ENCODE measurements at regions not wholly inside any gene's neighbourhood (a gene's known extent, or its start where the extent isn't known, plus 50 kb on each side); places are given as distances from the start of the nearest gene placed in this dataset.

DNA sequence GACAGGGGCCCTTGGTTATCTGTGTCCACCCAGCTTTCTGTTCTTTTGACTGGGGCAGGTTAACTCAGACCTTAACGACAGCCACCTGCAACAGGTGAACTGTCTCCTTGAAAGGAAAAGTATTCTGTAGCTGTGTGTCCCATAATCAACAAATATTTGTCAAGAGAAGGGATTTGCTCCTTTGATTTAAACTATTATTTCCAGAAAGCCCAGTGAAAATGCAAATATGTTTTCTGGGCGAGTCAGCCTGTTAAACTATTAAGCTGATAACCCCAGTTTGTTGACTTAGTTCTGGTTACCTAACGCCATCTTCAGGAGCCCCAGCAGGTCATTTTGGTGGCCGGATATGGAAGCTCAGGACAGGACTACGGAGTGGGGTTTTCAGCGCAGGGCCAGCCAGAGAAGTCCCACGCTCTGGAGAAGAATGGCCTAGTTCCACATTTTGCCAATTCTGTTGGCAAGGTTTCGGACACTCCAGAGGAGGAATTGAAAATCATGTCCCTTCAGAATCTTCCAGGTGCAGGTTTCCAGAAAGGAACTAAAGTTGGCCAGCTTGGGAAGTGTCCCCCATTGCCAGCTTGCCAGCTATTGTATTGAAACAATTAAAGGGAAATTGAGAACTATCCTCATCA is 54.5 kb downstream of the ADRA2A start:
- no peak for DNase-seq

DNA sequence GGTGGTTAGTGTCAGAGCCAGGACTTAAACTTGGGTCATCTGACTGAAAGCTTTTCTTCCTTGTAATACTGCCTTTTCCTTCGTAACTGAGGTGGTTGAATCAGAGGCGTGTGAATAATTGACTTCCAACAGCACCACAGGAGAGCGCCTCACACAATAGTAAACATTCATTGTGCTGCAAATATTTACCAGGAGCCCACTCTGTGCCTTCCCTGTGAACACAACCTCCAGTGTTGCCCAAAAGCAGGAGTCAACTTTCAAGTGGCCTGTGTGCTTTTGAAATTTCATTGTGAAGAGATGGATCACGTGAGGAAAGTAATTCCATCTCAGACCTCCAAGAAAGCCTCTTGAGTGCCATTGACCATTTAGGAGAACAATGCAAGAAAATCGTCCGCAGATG is 60.2 kb downstream of the ADRA2A start:
- DNase-seq: no peak

DNA sequence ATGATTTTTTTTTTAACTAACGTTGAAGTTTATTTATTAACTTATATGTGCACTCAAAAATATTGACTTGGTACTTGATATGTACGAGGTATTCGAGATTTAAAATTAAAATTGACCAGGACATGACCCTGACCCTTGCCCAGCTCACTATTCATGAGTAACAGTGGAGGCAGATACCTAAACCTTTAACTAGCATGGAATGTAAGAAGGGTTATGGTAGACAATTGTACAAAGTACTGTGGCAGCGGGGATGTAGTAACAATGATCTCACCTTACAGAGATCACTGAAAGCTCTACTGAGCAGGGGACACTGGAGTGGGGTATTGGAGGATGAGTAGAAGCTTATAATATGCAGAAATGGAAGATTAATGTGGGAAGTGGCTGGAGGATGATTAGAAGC is 60.8 kb downstream of the ADRA2A start:
- no peak for DNase-seq

DNA sequence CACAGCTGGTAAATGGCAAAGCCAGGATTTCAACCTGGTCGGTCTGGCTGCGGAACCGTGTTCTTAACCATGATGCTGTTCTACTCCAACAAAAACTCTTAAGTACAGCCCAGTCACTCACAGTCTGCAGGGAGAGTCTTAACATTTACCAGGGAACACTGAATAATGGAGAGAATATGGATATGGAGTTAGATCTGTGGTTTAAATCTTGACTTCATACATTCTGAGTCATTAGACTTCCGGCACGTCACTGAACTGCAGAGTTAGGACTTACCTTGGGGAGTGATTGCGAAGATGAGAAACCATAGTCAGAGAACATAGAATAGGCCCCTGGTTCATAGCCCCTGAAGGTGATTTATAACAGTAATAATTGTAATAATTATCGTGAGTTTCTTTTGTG is 61.7 kb downstream of the ADRA2A start:
- DNase-seq: no peak

DNA sequence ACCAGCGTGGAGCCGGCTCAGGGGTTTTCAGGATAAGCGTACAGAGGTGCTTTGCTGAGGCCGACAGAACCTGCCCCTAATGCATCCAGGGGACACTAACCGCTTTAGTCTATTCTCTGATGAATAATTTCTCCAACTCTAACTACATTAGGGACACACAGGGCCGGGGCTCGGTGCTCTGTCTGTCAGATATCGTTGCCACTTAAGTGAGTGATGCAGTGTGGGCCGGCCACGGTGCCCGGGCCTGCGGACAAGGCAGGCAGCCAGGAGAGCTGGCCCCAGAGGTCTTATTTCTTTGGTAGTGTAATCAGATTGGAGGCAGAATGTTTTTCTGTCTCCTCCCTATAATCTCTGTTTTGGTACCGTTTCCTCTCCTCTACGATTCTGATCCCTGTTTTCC is 62.7 kb downstream of the ADRA2A start:
- no peak for DNase-seq

DNA sequence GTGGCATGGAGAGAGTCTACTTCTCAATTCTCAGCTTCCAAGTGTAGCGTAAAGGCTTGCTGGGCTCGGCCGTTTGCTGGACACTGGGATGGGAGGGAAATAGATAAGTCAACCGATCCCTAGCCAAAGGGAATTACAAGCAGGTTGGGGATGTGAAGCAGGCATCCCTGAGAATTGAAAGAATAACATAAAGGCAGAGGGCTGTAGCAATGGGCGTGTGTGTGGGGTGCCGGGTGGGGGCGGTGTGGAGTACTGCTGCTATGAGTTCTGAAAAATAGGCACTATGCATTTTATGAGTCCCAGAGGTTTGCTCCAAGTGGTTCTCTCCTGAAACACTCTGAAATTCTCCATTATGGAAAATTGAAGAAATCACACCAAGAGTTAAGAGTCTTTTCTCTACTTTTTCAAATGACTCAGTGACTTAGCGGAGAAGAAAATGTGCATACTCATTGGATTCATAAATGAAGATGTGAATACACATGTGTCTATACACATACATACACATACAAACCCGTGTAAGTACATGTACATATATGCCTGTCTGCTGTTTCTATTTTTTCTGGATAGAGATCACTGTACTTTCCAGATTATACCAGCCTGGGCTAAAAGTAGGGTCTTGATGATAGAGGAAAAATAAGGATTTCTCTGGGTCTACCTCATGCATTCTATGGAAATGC is 65.4 kb downstream of the ADRA2A start:
- no peak for DNase-seq

DNA sequence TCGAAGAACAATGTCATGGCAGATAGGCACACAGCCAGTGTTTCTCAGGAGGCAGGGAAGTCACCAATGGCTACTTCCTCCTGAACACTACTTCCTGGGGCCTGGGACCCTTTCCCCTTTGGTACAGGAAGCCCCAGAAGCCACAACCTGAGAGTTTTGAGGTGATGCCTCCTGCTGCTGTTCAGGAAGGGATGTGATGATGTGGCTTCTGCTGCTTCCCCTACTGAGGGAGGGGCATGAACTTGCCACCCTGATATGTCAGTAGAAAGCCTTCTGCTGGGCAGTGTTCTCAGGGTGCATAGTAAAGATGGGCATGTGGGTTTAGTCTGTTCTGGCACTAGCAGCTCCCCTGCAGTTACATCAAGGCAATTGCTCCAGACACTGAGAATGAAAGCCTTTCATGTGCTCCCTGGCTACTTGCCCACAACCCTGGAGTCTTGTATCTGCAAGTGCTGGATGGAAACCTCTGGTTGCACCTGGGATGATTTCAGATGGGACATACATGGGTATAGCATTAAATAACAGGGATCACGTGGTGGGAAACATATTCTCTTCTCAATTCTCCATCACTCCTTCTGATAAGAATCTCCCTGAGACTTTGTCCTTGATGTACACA is 69.3 kb downstream of the ADRA2A start:
- no peak for DNase-seq

DNA sequence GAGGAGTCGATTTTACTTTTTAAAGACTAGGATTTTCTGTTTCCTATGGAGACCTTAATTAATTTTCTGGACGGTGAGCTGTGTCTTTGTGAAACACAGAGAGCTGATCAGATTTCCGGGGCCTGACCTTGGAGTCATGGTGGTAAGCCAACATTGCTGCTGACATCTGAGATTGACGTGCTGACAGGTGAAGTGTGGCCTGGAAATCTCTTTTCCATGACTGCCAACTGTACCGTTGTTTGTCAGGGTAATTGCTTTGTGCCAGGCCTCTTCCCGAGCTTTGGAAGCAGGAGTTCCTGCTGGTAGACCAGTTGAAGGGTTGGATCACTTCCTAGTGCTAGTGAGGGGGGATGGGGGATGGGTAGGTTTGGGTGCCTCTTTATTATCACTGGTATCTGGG is 71.2 kb downstream of the ADRA2A start:
- DNase-seq: no peak

DNA sequence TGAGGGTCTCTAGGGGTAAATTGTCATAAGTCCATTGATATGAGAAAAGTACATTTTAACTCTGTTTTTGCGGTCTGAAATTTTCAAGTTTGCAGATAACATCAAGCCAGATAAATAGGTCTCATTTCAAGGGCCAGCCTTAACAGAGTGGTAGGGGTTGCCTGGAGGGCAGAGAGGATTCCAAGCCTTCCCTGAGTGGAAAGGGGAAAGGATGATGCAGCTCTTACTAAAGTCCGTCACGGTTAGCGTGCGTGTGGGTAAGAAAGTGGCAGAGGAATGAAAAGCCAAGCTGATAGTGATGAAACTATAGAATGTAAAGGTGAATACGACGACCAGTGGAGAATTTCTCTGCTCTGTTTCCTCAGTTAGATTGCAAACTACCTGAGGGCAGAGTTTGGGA is 71.6 kb downstream of the ADRA2A start:
- no peak for DNase-seq

DNA sequence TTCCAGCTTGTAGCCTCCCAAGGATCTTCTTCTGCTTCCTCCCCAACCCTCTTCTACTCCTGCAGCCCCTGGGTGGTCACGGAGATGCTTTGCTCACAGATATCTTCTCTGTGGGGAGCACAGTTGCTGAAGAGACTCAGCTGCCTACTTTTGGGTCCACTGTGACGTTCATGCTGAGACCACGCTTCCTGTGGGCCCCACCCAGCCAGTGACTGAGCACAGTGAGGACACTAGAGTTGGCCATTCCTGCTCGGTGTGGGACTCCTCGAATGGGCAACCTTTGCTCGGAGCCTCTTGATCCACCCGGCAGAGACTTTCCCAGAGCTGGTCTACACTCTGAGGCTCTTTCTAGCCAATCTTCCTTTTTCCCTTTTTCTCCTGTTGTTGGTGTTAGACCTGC is 73.9 kb downstream of the ADRA2A start:
- DNase-seq: no peak

DNA sequence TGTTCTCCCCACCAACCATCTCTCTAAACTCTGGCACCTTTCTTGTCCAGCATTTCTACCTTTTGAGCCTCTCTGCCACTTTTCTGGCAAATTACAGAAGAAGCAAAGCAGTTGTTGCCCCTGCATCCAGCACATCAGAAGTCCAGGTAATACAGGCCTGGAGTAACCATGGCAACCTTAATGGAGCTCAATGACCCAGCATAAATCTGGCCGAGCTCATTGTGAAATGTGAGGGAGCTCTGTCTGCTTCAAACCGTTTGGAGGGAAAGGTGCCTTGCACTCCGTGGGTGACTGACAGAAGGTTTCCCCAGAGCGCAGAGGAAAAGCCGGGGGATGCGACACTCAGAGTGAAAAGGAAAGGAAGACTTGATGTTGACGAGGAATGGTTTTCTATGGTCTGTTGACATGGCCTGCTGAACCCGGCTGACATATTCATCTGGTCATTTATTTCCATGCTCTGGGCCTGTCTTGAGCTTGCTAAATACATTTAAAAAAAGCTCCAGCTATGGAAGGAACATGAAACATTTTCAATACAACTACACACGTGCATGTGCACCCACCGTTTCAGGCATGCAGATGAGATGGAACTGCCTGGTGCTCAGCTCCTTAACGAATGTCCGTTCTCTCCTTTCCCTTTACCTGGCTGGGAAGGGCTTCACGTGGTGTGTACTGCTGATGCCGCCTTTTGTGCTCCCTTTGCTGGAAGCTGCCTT is 74.9 kb downstream of the ADRA2A start:
- no peak for DNase-seq

DNA sequence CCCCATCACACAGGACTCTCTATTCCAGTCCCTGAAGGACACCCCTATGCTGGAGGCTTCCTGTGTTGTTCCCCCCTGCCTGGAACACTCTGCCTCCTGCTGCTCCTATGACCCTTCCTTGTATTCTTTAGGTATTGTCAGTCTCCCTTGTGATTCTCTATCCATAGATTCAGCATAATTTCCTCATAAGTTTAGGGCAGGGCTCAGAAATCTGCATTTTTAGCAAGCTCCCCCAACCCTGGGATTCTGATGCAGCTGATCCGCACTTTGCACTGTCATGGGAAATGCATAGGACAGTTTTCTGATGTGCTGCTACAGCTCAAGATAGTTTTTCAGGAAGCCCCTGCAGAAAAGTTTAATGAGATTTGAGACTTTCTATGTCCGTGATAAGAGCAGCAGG is 79.9 kb downstream of the ADRA2A start:
- DNase-seq: no peak

DNA sequence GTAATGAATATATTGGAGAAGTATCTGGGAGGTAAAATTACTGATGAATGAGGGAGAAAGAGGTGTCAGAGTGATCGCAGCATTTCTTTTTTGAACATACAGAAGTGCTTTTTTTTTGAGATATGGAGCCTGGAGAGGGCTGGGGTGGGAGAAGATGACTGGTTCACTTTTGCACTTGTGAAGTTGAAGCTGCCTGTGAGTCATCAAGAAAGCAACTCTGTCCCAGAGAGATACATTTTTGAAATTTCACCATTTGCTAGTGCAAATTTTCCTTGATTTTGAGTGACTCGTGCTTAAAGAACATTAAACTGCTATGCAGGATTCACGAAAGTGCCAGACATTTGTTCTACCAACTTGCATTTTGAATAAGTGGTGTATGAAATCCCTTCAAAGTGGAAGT is 81.8 kb downstream of the ADRA2A start:
- no peak for DNase-seq

DNA sequence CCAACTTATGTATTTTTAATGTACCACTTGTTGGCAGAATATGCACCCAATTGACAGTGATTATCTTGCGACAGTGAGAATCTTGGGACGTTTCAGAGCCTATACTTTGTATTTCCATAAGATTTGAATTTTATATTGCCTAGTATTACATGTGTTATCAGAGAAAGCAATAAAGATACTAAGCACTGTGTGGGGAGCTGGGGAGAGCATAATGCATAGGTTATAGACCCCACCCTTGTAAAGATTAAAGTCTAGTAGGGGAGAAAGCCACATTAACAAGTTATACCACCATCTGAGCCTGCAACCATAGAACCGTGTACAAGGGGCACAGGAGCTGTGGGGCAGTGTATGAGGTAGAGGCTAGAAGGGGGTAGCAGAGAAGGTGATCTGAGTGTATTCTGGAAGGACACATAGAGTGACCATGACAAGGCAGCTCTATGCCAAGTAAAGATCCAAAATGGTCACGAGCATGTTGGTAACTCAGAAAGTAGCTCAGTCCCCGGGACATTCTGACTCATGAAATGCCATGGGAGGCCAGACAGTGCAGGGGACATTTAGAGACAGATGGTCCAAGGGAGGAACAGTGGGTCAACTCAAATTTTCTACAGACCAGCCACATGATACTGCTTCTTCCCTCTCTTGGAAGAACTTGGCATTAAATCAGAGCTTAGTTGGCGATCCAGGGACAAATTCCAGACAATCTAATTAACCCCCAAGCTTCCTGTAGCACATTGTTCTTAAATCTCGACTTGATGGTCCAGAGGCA is 84.5 kb downstream of the ADRA2A start:
- no peak for DNase-seq

DNA sequence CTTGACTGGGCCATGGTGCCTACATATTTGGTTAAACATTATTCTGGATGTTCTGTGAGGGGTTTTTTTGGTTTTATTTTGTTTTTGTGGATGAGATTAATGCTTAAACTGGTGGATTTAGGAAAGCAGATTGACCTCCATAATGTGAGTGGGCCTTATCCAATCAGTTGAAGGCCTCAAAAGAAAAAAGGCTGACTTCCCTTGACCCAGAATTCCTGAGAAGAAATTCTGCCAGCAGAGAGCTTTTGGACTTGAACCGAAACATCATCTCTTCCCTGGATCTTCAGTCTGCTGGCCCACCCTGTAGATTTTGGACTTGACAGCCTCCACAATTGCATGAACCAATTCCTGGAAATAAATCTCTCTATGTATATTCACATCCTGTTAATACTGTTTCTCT is 94.4 kb downstream of the ADRA2A start:
- no peak for DNase-seq

DNA sequence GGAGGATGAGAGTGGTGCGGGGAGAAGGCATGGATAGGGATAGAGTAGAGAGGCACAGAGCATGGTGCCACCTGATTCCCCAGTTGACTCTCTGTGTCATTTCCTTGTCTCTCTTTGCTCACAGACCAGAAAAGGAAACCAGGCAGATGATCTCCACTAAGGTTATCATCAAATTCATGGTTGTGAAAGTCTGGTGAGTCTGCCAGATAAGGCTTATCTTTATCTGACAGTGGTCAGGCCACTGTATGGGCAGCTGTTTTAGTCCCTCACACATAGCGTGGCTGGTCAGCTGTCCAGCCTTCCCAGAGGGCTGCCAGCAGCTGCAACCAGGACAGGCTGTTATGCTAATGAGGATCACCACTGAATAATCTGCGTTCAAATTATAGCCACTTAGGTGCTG is 99.0 kb downstream of the ADRA2A start:
- DNase-seq: no peak

DNA sequence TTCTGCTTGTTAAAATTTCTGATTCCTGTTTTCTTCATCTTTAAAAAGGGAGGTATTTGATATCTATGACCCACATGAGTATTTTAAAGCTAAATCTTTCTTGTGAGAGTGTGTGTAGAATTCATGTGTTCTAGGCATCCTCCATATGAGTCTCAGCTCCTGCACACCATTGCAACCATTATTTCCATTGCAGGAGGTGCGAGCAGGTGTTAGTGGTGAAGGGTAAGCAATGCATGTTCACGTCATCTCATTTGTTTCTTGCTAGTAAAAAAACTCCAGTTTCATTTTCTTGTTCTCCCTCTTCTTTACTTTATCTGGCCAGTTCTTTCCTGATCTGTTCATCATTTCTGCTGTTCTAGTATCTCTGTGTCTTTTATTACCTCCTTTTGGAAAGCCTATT is 100.5 kb downstream of the ADRA2A start:
- DNase-seq: no peak

DNA sequence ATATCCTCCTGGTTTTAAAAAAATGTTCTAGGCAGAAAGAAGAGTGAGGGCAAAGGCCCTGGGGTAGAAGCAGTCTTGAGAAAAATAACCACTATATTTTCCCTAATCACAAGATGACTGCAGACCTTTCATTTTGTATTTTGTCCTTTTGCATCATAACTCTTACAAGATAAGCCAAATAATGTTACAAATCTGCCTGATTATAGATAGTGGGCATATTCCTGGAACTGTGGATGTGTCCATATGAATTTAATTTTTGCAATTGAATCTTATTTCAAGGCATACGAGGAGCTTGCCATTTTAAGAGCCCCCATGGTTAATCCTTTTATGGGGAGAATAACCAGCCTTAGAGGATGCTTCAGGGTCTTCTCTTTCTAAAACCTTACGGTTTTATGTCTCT is 102.7 kb downstream of the ADRA2A start:
- no peak for DNase-seq

DNA sequence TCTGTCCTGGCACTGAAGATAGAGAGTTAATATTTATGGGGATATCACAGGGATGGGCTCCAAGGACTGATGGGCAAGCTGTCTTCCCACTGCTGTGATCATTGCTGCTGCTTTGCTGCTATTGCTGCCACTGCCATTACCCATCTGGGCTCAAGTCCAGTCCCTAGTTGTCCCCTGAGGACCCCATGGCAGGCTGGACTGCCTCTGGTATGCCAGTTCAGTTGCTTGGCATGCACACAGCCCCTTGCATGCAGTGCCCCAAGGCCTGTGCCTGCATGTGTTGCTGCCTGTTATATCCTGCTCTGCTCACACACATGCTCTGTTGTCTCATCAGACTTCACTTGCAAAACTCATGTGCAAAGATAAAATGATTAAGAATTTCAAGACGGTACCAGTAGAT is 109.5 kb downstream of the ADRA2A start:
- no peak for DNase-seq

DNA sequence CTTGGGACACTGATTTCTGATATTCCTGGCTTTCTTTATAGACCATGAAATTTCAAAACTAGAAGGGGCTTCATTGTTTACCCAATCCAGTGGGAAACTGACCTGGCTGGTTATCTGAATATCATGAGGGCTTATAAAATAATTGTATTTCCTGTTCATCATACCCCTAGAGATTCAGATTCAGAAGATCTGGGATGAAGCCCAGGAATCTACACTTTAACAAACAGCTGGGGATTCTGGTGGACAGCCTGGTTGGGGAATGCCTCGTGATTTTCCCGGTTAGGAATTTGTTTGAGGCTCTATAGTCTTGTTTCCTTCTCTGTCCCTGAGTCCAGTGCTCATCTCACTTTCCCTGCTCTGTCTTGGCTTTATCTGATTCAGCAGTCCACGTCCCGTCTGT is 110.3 kb downstream of the ADRA2A start:
- no peak for DNase-seq

DNA sequence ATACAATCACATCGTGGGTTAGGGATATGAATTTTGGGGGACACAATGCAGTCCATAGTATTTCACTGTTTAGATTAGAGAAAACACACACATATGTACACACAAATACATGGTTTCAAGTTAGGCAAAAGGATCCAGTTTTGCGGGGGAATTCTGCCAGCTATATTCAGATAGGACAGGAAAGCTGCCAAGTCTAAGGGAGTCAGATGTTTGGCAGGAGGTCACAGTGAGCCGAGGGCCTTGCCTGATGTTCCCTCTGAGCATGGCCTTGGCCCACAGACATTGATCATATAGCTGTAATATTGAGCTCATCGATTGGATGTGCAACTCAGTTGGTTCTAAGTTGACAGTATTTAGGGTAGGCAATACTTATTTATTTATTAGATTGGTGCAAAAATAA is 122.8 kb downstream of the ADRA2A start:
- no peak for DNase-seq

DNA sequence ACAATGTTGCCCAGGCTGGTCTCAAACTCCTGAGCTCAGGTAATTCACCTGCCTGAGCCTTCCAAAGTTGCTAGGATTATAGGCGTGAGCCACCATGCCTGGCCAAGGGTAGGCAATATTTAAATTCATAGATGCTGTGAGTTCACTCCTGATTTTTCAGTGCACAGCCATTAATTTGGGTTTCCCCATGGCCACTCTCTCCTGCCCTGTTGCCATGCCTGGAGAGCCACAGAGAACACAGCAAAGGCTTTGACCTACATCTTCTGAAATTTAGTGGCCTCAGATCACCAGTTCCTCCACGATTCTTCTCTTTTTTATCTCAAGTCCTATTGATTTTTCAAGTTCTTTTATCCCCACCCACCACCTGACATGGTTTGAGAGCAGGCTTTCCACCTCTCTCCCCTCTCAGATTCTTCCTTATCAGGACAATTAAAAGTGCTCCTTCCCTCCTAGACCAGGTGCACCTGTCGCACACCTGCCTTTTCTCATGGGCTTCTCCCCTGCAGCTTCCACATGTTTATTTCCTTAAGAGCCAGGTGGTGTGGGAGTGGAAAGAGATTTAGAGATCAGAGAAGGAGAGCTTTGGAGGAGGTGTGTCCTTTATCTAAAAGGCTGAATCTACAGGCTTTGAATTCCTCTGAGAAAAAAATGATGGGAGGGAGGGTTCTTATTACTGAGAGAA is 123.8 kb downstream of the ADRA2A start:
- DNase-seq: no peak

DNA sequence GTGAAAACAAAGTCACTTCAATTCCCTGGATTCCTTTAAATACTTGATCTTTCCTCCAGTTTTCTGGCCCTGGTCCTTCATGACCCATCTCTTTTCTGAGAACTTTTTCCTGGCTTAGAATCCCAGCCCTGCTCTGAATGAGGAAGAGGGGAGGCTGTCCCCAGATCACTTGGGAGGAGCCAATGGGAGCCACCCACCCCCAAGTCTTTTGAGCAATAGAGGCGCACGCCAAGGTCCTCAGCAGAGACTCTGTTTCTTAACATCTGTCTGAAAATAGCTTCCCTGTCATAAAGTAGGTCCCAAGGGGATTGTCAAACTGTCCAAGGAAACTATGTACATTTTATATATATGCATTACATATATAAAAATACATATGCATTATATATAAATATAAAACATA is 126.8 kb downstream of the ADRA2A start:
- no peak for DNase-seq
